DOHH2 (cell line): ENCODE measurements at regions not wholly inside any gene's neighbourhood (a gene's known extent, or its start where the extent isn't known, plus 50 kb on each side); places are given as distances from the start of the nearest gene placed in this dataset.

ENCODE experiments used
- H3F3A ChIP-seq: fragments of 200-600 bp; sonication (generic), shearing (Covaris generic); 2 replicates; pipeline ENCODE4 v1.6.0; 2016; ENCODE audit warnings: antibody characterized with exemption, mild to moderate bottlenecking; ENCODE audit not compliant: control insufficient read depth, insufficient read depth
- H3K27ac ChIP-seq: fragments of 200-600 bp; sonication (generic); 2 replicates; pipeline ENCODE4 v1.5.1; 2014; ENCODE audit warnings: low read depth, mild to moderate bottlenecking, low read length, moderate library complexity
- H3K27me3 ChIP-seq: fragments of 200-600 bp; sonication (generic); 2 replicates; pipeline ENCODE4 v1.6.1; 2014; ENCODE audit warnings: mild to moderate bottlenecking, low read length, mixed read lengths; ENCODE audit not compliant: control insufficient read depth
- H3K36me3 ChIP-seq: fragments of 200-600 bp; sonication (generic); 2 replicates; pipeline ENCODE4 v1.6.1; 2014; ENCODE audit warnings: mild to moderate bottlenecking, low read length, moderate library complexity, mixed read lengths; ENCODE audit not compliant: control insufficient read depth
- H3K4me1 ChIP-seq: fragments of 200-600 bp; sonication (generic); 2 replicates; pipeline ENCODE4 v1.6.1; 2014; ENCODE audit warnings: mild to moderate bottlenecking, low read length, mixed read lengths; ENCODE audit not compliant: control insufficient read depth
- H3K4me2 ChIP-seq: fragments of 200-600 bp; sonication (generic); 2 replicates; pipeline ENCODE4 v1.6.0; 2014; ENCODE audit warnings: mild to moderate bottlenecking, low read length, moderate library complexity
- H3K4me3 ChIP-seq: fragments of 200-600 bp; sonication (generic); 2 replicates; pipeline ENCODE4 v1.5.1; 2014; ENCODE audit warnings: mild to moderate bottlenecking, low read length, mixed read lengths
- H3K79me2 ChIP-seq: fragments of 200-600 bp; sonication (generic); 2 replicates; pipeline ENCODE4 v1.6.1; 2014; ENCODE audit warnings: mild to moderate bottlenecking, low read length, mixed read lengths; ENCODE audit not compliant: control insufficient read depth
- H3K9me2 ChIP-seq: fragments of 200-600 bp; sonication (generic); replicated peaks from 2 replicates; pipeline ENCODE4 v1.6.1; 2014; ENCODE audit warnings: mild to moderate bottlenecking, low read length, mixed read lengths; ENCODE audit not compliant: control insufficient read depth
- H3K9me3 ChIP-seq: fragments of 200-600 bp; sonication (generic); 2 replicates; pipeline ENCODE4 v1.6.1; 2014; ENCODE audit warnings: antibody characterized with exemption, low read length, mixed read lengths; ENCODE audit not compliant: control insufficient read depth, insufficient read depth
- H4K20me1 ChIP-seq: fragments of 200-600 bp; sonication (generic); 2 replicates; pipeline ENCODE4 v1.6.0; 2014; ENCODE audit warnings: low read depth, mild to moderate bottlenecking, antibody characterized with exemption, low read length, moderate library complexity; ENCODE audit not compliant: control insufficient read depth, insufficient read depth
- CTCF ChIP-seq: fragments of 200-600 bp; sonication (generic); IDR thresholded peaks from one replicate; pipeline ENCODE4 v1.5.1; 2014; ENCODE audit warnings: antibody characterized with exemption, mild to moderate bottlenecking, low read depth, low read length; ENCODE audit not compliant: poor library complexity, severe bottlenecking
- EZH2phosphoT487 ChIP-seq: fragments of 200-600 bp; sonication (generic); IDR thresholded peaks from 2 replicates; pipeline ENCODE4 v1.6.1; 2017; ENCODE audit warnings: borderline replicate concordance, mild to moderate bottlenecking, antibody characterized with exemption, low read length, moderate library complexity, mixed read lengths

GRCh38 chr6:94668876-94669275, 908.5 kb upstream of the MANEA start:
- Histone ChIP-seq H3K27ac (no peak overlapping the region), H3K9me3 (no peaks in the 10 kb centered on the region; the same call in 1 of the 2 replicates), H3K4me1 (no peaks in the 10 kb centered on the region), H3K27me3 (no peaks in the 10 kb centered on the region), H3F3A (no peaks in the 10 kb centered on the region), H3K79me2 (no peaks in the 10 kb centered on the region), H4K20me1 (no peaks in the 10 kb centered on the region), H3K9me2 (no peaks in the 10 kb centered on the region), H3K36me3 (no peaks in the 10 kb centered on the region), H3K4me3 (no peak overlapping the region), H3K4me2 (no peak overlapping the region)
- TF ChIP-seq EZH2phosphoT487 (no peak), CTCF (no peak)

- no peaks in the 10 kb centered on the region for H3F3A ChIP-seq
- H4K20me1 ChIP-seq = no peaks in the 10 kb centered on the region
- H3K4me3 ChIP-seq = no peak overlapping the region
- no peaks in the 10 kb centered on the region for H3K9me2 ChIP-seq
- no peaks in the 10 kb centered on the region for H3K27me3 ChIP-seq
- H3K9me3 ChIP-seq = no peaks in the 10 kb centered on the region; the same call in 1 of the 2 replicates
- H3K4me2 ChIP-seq = no peak overlapping the region
- H3K36me3 ChIP-seq = no peaks in the 10 kb centered on the region
- no peaks in the 10 kb centered on the region for H3K4me1 ChIP-seq
- H3K27ac ChIP-seq = no peak overlapping the region
- no peaks in the 10 kb centered on the region for H3K79me2 ChIP-seq
- TF ChIP-seq CTCF (no peak), EZH2phosphoT487 (no peak)
Observed at GRCh38 chr6:94658929-94659328, 918.4 kb upstream of the MANEA start.

DNA sequence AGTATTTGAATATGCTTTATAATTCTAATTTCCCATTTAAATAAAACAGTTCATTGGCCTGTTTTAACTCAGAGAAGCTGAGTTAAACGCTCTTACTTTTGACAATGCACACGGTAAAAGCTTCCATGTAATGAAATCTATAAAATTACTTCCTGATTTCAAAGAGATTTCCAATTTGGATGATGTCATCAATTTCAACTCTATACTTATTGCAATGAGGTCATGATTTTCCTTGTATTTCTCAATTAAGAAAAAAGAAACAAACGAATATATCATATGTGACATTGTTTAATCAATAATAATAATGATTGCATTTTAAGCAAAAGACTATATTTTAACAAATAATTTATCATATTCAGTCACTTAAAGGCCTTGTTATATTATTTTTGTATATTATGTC, 926.1 kb upstream of the MANEA start:
- H3K9me3 ChIP-seq = no peaks in the 10 kb centered on the region
- no peaks in the 10 kb centered on the region for H3F3A ChIP-seq
- no peaks in the 10 kb centered on the region for H3K9me2 ChIP-seq
- H3K36me3 ChIP-seq = no peaks in the 10 kb centered on the region
- no peaks in the 10 kb centered on the region for H3K79me2 ChIP-seq
- H3K4me3 ChIP-seq = no peak overlapping the region
- no peaks in the 10 kb centered on the region for H4K20me1 ChIP-seq
- no peak overlapping the region for H3K27ac ChIP-seq
- H3K27me3 ChIP-seq = no peaks in the 10 kb centered on the region
- TF ChIP-seq EZH2phosphoT487 (no peak), CTCF (no peak)
- H3K4me1 ChIP-seq = no peaks in the 10 kb centered on the region
- no peak overlapping the region for H3K4me2 ChIP-seq

DNA sequence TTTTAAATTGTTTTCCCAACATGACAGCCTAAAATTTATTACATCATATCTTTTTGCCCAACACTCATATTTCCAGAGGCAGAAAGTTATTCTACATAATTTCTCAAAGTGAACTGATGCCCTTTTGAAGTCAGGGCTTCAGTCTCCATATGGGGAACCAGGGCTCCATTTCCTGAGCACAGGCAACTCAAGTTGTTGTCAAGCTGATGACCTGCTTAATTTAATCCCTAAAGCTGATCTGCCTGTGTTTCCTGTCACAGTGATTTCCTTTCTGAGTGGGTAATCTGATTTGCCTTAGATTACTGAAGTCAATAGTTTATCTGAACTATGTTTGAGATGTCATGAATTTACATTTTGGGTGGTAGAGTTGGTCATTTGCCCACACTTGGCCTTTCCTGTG, 932.1 kb upstream of the MANEA start:
- Histone ChIP-seq H3K27me3 (no peaks in the 10 kb centered on the region), H3F3A (no peaks in the 10 kb centered on the region), H3K4me2 (no peak overlapping the region), H3K9me2 (no peaks in the 10 kb centered on the region), H3K36me3 (no peaks in the 10 kb centered on the region), H3K4me3 (no peak overlapping the region), H3K79me2 (no peaks in the 10 kb centered on the region), H4K20me1 (no peaks in the 10 kb centered on the region), H3K27ac (no peak overlapping the region), H3K9me3 (no peaks in the 10 kb centered on the region), H3K4me1 (no peaks in the 10 kb centered on the region)
- TF ChIP-seq EZH2phosphoT487 (no peak), CTCF (no peak)
